Heart left ventricle (tissue), 13 donors: ENCODE measurements at regions not wholly inside any gene's neighbourhood (a gene's known extent, or its start where the extent isn't known, plus 50 kb on each side); places are given as distances from the start of the nearest gene placed in this dataset.

Source experiments
- CTCF ChIP-seq, 12 donors: fragments of 200-600 bp; sonication (generic) in 4 of 12; IDR thresholded peaks; one replicate each; pipeline versions ENCODE4 v1.5.0 to v1.8.0; 2018 to 2022; ENCODE audit warnings: antibody characterized with exemption in 12 of 12, mild to moderate bottlenecking in 5 of 12
- POLR2A ChIP-seq, 2 donors: fragments of 450-650 bp; IDR thresholded peaks; one replicate each; pipeline ENCODE4 v1.6.1; 2017; ENCODE audit warnings: antibody characterized with exemption in 2 of 2, mild to moderate bottlenecking in 2 of 2, moderate library complexity in 2 of 2
- donor health status: ischemic (EF 13 %, LVEDD 7.1; RV severe dilation, severe dysfunction).
- donor health status: DM: no; HTN: yes; CAD: no.
- donor health status: DM: no; HTN: no; CAD: no.
- donor health status: ischemic (EF 25% LVEDD 6.9; RV normal size, moderate dysfunction).
- donor health status: ischemic (EF 25% LVEDD 5.7; RV mildly dilated, moderate dysfunction).
- donor health status: ischemic (EF 35%, LVEDD 5.7; RV mildly dilated, moderate dysfunction).
- donor health status: nonischemic (EF 11% LVEDD 7.7; RV severe dilation, severe dysfunction).
- donor health status: DM: yes; HTN: yes; CAD: no.
- donor health status: PGD.
- donor health status: ischemic (EF 29% LVEDD 5.4; RV normal size, mild dysfunction).
- donor health status: nonischemic (EF 23%, LVEDD 6.1; RV moderate dilation, normal function).

GRCh38 chr12:3966376-3966775 lies 93.2 kb upstream of the PARP11 start:
- TF ChIP-seq CTCF (IDR thresholded peaks at IDR 0.05): no peak
- TF ChIP-seq POLR2A (IDR thresholded peaks at IDR 0.05): no peak
